ENCODE measurements at regions not wholly inside any gene's neighbourhood (a gene's known extent, or its start where the extent isn't known, plus 50 kb on each side); places are given as distances from the start of the nearest gene placed in this dataset.

GRCh38 chr18:22276334-22276713 is 106.9 kb downstream of the GATA6 start:
- H3K27me3 ChIP-seq (ENCODE audit: control insufficient read depth, insufficient read depth, low read length): no peaks in the 10 kb centered on the region
- no peaks in the 10 kb centered on the region for H3K4me1 ChIP-seq (ENCODE audit: control insufficient read depth, insufficient read depth, low read length)
- H3K27ac ChIP-seq (ENCODE audit: low read length): no peak overlapping the region
- no peaks in the 10 kb centered on the region for H3K36me3 ChIP-seq (ENCODE audit: control insufficient read depth, insufficient read depth, low read length)
- H3K4me3 ChIP-seq (ENCODE audit: low read length): no peak overlapping the region
- peaks cover 6% of the 10 kb centered on the region for H3K9me3 ChIP-seq (ENCODE audit: control insufficient read depth, low read depth, low read length)
- WGBS (ENCODE audit: insufficient coverage, low lambda C conversion rate): 100% methylated on average over 2 of the region's 7 CpGs
- no peak for DNase-seq

GRCh38 chr18:22275706-22276333 is 106.4 kb downstream of the GATA6 start:
- Histone ChIP-seq H3K27me3 (ENCODE audit: control insufficient read depth, insufficient read depth, low read length) (no peaks in the 10 kb centered on the region), H3K9me3 (ENCODE audit: control insufficient read depth, low read depth, low read length) (peaks cover 6% of the 10 kb centered on the region), H3K4me3 (ENCODE audit: low read length) (no peak overlapping the region), H3K4me1 (ENCODE audit: control insufficient read depth, insufficient read depth, low read length) (no peaks in the 10 kb centered on the region), H3K27ac (ENCODE audit: low read length) (no peak overlapping the region), H3K36me3 (ENCODE audit: control insufficient read depth, insufficient read depth, low read length) (no peaks in the 10 kb centered on the region)
- 56% methylated on average over 1 of the region's 11 CpGs for WGBS (ENCODE audit: insufficient coverage, low lambda C conversion rate)
- no peak for DNase-seq

GRCh38 chr18:22273101-22274039 is 104.0 kb downstream of the GATA6 start:
- Histone ChIP-seq H3K9me3 (ENCODE audit: control insufficient read depth, low read depth, low read length) (peaks cover 6% of the 10 kb centered on the region), H3K27me3 (ENCODE audit: control insufficient read depth, insufficient read depth, low read length) (no peaks in the 10 kb centered on the region), H3K4me1 (ENCODE audit: control insufficient read depth, insufficient read depth, low read length) (peaks cover 5% of the 10 kb centered on the region), H3K27ac (ENCODE audit: low read length) (no peak overlapping the region), H3K4me3 (ENCODE audit: low read length) (no peak overlapping the region), H3K36me3 (ENCODE audit: control insufficient read depth, insufficient read depth, low read length) (no peaks in the 10 kb centered on the region)
- WGBS (ENCODE audit: insufficient coverage, low lambda C conversion rate): 83% methylated on average over 1 of the region's 5 CpGs
- no peak for DNase-seq

- H3K9me3 ChIP-seq (ENCODE audit: control insufficient read depth, low read depth, low read length): peaks cover 6% of the 10 kb centered on the region
- no peaks in the 10 kb centered on the region for H3K36me3 ChIP-seq (ENCODE audit: control insufficient read depth, insufficient read depth, low read length)
- DNase-seq: no peak
- H3K4me3 ChIP-seq (ENCODE audit: low read length): no peak overlapping the region
- no peak overlapping the region for H3K27ac ChIP-seq (ENCODE audit: low read length)
- H3K27me3 ChIP-seq (ENCODE audit: control insufficient read depth, insufficient read depth, low read length): no peaks in the 10 kb centered on the region
- peaks cover 16% of the 10 kb centered on the region for H3K4me1 ChIP-seq (ENCODE audit: control insufficient read depth, insufficient read depth, low read length)
These were observed 102.9 kb downstream of the GATA6 start for GRCh38 chr18:22272242-22272641.

- Histone ChIP-seq H3K4me3 (ENCODE audit: low read length) (no peak overlapping the region), H3K36me3 (ENCODE audit: control insufficient read depth, insufficient read depth, low read length) (no peaks in the 10 kb centered on the region), H3K9me3 (ENCODE audit: control insufficient read depth, low read depth, low read length) (peaks cover 6% of the 10 kb centered on the region), H3K4me1 (ENCODE audit: control insufficient read depth, insufficient read depth, low read length) (peaks cover 18% of the 10 kb centered on the region), H3K27me3 (ENCODE audit: control insufficient read depth, insufficient read depth, low read length) (no peaks in the 10 kb centered on the region), H3K27ac (ENCODE audit: low read length) (no peak overlapping the region)
- WGBS (ENCODE audit: insufficient coverage, low lambda C conversion rate): 75% methylated on average over 1 of the region's 1 CpG
- no peak for DNase-seq
These were observed 101.6 kb downstream of the GATA6 start for GRCh38 chr18:22271030-22271429.

- no peak overlapping the region for H3K4me3 ChIP-seq (ENCODE audit: low read length)
- no peaks in the 10 kb centered on the region for H3K27me3 ChIP-seq (ENCODE audit: control insufficient read depth, insufficient read depth, low read length)
- peak in 1 of 2 donors; percentile 65 for DNase-seq
- no peaks in the 10 kb centered on the region for H3K36me3 ChIP-seq (ENCODE audit: control insufficient read depth, insufficient read depth, low read length)
- peaks cover 18% of the 10 kb centered on the region for H3K4me1 ChIP-seq (ENCODE audit: control insufficient read depth, insufficient read depth, low read length)
- H3K27ac ChIP-seq (ENCODE audit: low read length): peak overlapping the region; percentile 86
- no CpG with 5 or more reads among the region's 4 CpGs for WGBS (ENCODE audit: insufficient coverage, low lambda C conversion rate)
- H3K9me3 ChIP-seq (ENCODE audit: control insufficient read depth, low read depth, low read length): peaks cover 3% of the 10 kb centered on the region
These were observed 99.3 kb downstream of the GATA6 start for GRCh38 chr18:22268641-22269128.

- peak; percentile 89 to 95 for DNase-seq
- Histone ChIP-seq H3K27me3 (ENCODE audit: control insufficient read depth, insufficient read depth, low read length) (no peaks in the 10 kb centered on the region), H3K36me3 (ENCODE audit: control insufficient read depth, insufficient read depth, low read length) (no peaks in the 10 kb centered on the region), H3K27ac (ENCODE audit: low read length) (peak overlapping the region; percentile 86), H3K4me1 (ENCODE audit: control insufficient read depth, insufficient read depth, low read length) (peaks cover 18% of the 10 kb centered on the region), H3K9me3 (ENCODE audit: control insufficient read depth, low read depth, low read length) (no peaks in the 10 kb centered on the region), H3K4me3 (ENCODE audit: low read length) (no peak overlapping the region)
- no CpG with 5 or more reads among the region's 8 CpGs for WGBS (ENCODE audit: insufficient coverage, low lambda C conversion rate)
These were observed 98.3 kb downstream of the GATA6 start for GRCh38 chr18:22267697-22268096.

GRCh38 chr18:22267225-22267624 is 97.8 kb downstream of the GATA6 start:
- H3K9me3 ChIP-seq (ENCODE audit: control insufficient read depth, low read depth, low read length): no peaks in the 10 kb centered on the region
- H3K27me3 ChIP-seq (ENCODE audit: control insufficient read depth, insufficient read depth, low read length): no peaks in the 10 kb centered on the region
- peak overlapping the region; percentile 86 for H3K27ac ChIP-seq (ENCODE audit: low read length)
- no CpG with 5 or more reads among the region's 2 CpGs for WGBS (ENCODE audit: insufficient coverage, low lambda C conversion rate)
- H3K4me3 ChIP-seq (ENCODE audit: low read length): no peak overlapping the region
- DNase-seq: no peak
- no peaks in the 10 kb centered on the region for H3K36me3 ChIP-seq (ENCODE audit: control insufficient read depth, insufficient read depth, low read length)
- H3K4me1 ChIP-seq (ENCODE audit: control insufficient read depth, insufficient read depth, low read length): peaks cover 18% of the 10 kb centered on the region

GRCh38 chr18:22265838-22266237 is 96.4 kb downstream of the GATA6 start:
- Histone ChIP-seq H3K27me3 (ENCODE audit: control insufficient read depth, insufficient read depth, low read length) (no peaks in the 10 kb centered on the region), H3K27ac (ENCODE audit: low read length) (no peak overlapping the region), H3K36me3 (ENCODE audit: control insufficient read depth, insufficient read depth, low read length) (no peaks in the 10 kb centered on the region), H3K4me1 (ENCODE audit: control insufficient read depth, insufficient read depth, low read length) (peaks cover 18% of the 10 kb centered on the region), H3K4me3 (ENCODE audit: low read length) (no peak overlapping the region), H3K9me3 (ENCODE audit: control insufficient read depth, low read depth, low read length) (no peaks in the 10 kb centered on the region)
- DNase-seq: no peak
- no CpG with 5 or more reads among the region's 4 CpGs for WGBS (ENCODE audit: insufficient coverage, low lambda C conversion rate)

- Histone ChIP-seq H3K9me3 (ENCODE audit: control insufficient read depth, low read depth, low read length) (no peaks in the 10 kb centered on the region), H3K4me1 (ENCODE audit: control insufficient read depth, insufficient read depth, low read length) (no peaks in the 10 kb centered on the region), H3K36me3 (ENCODE audit: control insufficient read depth, insufficient read depth, low read length) (no peaks in the 10 kb centered on the region), H3K27ac (ENCODE audit: low read length) (no peak overlapping the region), H3K4me3 (ENCODE audit: low read length) (no peak overlapping the region), H3K27me3 (ENCODE audit: control insufficient read depth, insufficient read depth, low read length) (no peaks in the 10 kb centered on the region)
- no peak for DNase-seq
- 100% methylated on average over 3 of the region's 8 CpGs for WGBS (ENCODE audit: insufficient coverage, low lambda C conversion rate)
These were observed 90.9 kb downstream of the GATA6 start for GRCh38 chr18:22260208-22260820.

Data from large intestine (tissue), 3 donors.